GM18861 (cell line): ENCODE measurements at regions not wholly inside any gene's neighbourhood (a gene's known extent, or its start where the extent isn't known, plus 50 kb on each side); places are given as distances from the start of the nearest gene placed in this dataset.
"Not testable (repeated sequence)": the region's sequence is repeated elsewhere in the genome, so short reads cannot be mapped to it uniquely, and the experiment has no call there.

ENCODE experiments used
- ATAC-seq: cut with Tn5 transposase; IDR thresholded peaks from one replicate; pipeline ENCODE4 v1.9.1; 2021; ENCODE audit not compliant: unreplicated experiment

- no peak for ATAC-seq
These were observed 222.2 kb upstream of the STXBP5 start for GRCh38 chr6:146981981-146982380.

GRCh38 chr6:146984251-146984924 lies 219.8 kb upstream of the STXBP5 start:
- no peak for ATAC-seq

GRCh38 chr6:146985111-146985510 lies 219.1 kb upstream of the STXBP5 start:
- no peak for ATAC-seq

- no peak for ATAC-seq
These were observed 218.3 kb upstream of the STXBP5 start for GRCh38 chr6:146985966-146986365.

DNA sequence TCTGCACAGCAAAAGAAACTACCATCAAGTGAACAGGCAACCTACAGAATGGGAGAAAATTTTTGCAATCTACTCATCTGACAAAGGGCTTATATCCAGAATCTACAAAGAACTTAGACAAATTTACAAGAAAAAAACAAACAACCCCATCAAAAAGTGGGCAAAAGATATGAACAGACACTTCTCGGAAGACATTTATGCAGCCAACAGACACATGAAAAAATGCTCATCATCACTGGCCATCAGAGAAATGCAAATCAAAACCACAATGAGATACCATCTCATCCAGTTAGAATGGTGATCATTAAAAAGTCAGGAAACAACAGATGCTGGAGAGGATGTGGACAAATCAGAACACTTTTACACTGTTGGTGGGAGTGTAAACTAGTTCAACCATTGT lies 216.3 kb upstream of the STXBP5 start:
- not testable (repeated sequence) for ATAC-seq

- ATAC-seq = no peak
These were observed 214.4 kb upstream of the STXBP5 start for GRCh38 chr6:146989860-146990259.

GRCh38 chr6:146990284-146990683 lies 213.9 kb upstream of the STXBP5 start:
- ATAC-seq = no peak

GRCh38 chr6:146990821-146991798 lies 213.1 kb upstream of the STXBP5 start:
- no peak for ATAC-seq

- no peak for ATAC-seq
These were observed 207.2 kb upstream of the STXBP5 start for GRCh38 chr6:146997062-146997461.

- ATAC-seq = no peak
These were observed 204.5 kb upstream of the STXBP5 start for GRCh38 chr6:146999766-147000165.

DNA sequence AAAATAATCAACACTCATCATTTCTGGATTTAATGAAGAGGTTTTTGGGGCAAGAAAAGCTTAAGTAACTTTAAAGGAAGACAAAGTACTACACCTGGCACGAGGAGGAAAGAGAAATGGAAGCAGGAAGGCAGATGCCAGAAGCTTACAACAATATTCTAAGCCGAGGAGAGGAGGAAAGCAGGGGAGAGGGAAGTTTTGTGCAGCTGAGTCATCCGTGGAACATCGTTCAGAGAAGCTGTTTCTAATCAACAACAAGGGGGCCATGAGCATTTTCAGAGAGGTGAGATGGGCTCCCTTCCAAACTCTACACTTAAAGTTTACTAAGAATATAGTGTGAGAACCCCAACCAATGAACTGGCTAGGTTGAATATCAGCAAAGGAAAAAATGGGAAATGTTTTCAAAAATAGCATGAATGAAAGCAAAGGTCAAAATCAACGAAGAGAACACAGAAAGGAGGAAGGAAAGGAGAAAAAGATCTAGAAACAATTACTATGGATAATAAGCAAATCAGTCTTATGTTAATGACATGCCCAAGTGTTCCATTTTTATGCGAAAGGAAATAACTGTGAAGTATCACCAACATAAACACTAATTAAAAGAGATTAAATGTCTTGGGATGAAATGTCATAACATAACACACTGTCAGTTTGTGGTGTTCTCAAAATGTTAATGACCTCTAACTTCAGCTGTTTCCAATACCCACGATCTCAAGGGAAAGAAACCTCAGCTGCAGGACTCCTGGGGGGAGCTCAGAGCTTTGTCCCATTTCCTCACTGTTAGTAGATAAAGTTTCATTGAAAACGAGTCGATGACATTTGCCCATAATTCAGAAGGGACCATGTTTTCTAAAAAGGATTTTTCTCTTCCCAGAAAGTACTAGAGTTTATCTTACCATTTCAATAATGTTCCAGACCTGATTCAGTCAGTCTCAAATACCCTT lies 203.4 kb upstream of the STXBP5 start:
- ATAC-seq = no peak

DNA sequence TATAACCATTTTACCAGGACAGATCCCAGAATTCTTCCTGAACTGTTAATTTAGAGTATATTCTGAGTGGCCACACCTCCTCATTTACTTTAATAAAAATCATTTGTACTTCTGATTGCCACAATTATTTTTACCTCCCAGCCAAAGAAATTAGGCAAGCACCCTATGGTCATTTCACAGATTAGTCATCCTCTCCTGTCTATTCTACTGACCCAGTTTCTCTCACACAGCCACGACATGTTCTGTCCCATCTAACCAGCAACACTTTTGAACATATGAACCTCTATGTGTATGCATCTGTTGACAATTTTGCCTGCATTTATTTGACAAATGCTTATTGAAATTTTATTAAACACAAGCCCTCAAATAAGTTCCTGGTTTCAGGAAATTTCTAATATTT lies 202.6 kb upstream of the STXBP5 start:
- no peak for ATAC-seq

GRCh38 chr6:147003186-147003585 lies 201.0 kb upstream of the STXBP5 start:
- ATAC-seq = no peak

- ATAC-seq = no peak
These were observed 198.7 kb upstream of the STXBP5 start for GRCh38 chr6:147005499-147005898.

DNA sequence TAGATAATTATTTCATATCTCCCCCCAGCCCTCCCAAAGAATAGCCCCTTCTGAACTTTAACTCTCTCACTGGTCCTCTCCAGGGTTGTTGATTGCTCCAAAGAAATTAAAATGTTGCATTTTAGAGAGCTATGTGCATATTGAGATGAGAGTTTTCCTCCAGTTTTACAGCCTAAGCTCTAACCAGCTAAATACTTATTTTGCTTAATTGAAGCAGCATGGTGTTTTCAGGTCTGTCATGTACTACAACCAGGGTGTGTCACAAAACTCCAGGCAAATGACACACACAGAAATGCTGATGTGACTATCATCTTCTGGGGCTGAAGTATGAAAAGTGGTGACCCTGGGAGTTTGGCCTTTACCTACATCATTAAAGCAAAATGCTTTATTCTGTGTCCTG lies 196.8 kb upstream of the STXBP5 start:
- no peak for ATAC-seq

- ATAC-seq = no peak
These were observed 194.9 kb upstream of the STXBP5 start for GRCh38 chr6:147009358-147009757.

- ATAC-seq = no peak
These were observed 188.5 kb upstream of the STXBP5 start for GRCh38 chr6:147015674-147016073.

GRCh38 chr6:147016440-147016839 lies 187.8 kb upstream of the STXBP5 start:
- ATAC-seq = no peak

- ATAC-seq = no peak
These were observed 187.1 kb upstream of the STXBP5 start for GRCh38 chr6:147017153-147017552.

DNA sequence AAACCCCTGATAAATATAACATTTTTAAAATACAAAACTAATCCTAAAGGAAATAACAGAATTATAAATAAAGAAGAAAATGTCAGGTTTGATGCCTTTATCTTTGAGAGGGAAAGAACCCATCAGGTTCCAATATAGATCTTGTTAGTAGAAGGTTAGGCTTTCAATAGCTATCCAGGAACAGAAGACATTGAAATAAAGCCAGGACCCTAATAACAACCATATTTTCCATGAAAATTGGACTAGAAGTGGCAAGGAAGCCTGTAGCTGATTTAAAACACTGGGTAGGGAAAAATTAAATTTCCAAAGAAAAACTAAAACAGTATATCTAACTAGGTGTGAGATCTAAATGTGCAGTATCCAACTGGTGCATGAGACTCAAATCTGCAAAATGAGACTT lies 185.2 kb upstream of the STXBP5 start:
- no peak for ATAC-seq

DNA sequence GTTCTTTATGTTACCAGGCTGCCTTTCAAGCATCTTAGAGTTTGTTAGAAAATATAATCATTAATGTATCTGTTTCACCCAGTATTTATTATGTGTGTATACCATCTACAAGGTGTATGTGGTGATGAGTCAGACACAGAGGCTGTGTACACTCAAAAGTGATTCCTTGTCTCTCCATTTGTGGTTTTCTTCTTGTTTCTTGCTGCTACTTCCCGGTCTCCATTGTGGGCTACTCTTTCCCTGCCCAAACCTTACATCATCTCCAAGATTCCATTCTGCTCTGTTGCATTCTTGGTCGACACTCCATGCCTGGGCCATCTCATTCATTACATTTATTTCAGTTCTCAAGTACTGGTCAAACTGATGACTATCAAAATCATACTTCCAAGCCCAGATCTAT lies 182.2 kb upstream of the STXBP5 start:
- no peak for ATAC-seq
